ENCODE measurements at regions not wholly inside any gene's neighbourhood (a gene's known extent, or its start where the extent isn't known, plus 50 kb on each side); places are given as distances from the start of the nearest gene placed in this dataset.
"Not testable (repeated sequence)": the region's sequence is repeated elsewhere in the genome, so short reads cannot be mapped to it uniquely, and the experiment has no call there.

DNA sequence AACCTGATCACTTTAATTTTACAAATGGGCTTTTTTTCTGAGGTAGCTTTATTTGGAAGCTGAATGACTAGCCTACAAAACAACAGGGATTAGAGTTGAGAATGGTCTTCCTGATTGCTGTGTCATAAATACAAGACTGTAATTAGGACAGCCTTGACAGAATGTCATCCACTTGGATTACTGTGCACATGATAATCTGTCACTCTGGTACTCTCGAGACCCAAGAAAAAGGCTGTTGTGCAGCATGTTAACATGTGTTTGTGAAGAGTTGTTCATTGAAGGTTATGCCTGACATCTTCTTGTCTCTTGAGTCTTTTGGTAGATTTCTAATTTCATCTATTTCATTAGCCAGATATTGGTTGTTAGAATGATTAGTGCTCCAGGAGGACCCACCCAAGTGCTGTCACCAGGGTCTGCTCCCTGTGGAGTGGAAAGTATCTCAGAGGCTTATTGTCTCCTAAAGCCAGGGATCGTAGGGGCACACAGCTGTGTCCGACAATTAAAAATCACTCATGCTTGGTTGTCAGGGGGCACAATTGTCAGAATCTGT, 212.2 kb upstream of the GPRIN3 start:
- TF ChIP-seq POLR2A (IDR thresholded peaks at IDR 0.05; ENCODE audit: low read length), result no peak
- no peak for TF ChIP-seq GATA1 (IDR thresholded peaks at IDR 0.05; ENCODE audit: low read depth, low read length)
- no peak for DNase-seq

DNA sequence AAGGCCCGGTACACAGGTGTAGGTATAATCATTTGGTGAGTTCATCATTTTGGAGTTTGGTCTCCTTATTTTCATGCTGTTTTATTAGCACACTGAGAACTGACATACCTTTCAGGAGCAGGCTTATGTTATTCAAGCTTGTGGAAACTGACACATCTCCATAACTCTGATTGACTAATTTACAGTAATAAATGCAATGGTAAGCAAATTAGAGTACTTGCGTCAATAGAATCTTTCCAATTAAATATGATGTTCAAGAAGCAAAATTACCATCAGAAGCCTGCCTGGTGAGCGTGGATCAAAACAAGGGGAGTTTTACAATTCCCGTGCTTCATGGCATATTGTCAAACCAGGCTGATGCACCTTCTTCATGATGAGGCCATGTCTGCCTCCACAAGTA, 210.7 kb upstream of the GPRIN3 start:
- DNase-seq, result no peak
- TF ChIP-seq GATA1 (IDR thresholded peaks at IDR 0.05; ENCODE audit: low read depth, low read length) (no peak), POLR2A (IDR thresholded peaks at IDR 0.05; ENCODE audit: low read length) (no peak)

DNA sequence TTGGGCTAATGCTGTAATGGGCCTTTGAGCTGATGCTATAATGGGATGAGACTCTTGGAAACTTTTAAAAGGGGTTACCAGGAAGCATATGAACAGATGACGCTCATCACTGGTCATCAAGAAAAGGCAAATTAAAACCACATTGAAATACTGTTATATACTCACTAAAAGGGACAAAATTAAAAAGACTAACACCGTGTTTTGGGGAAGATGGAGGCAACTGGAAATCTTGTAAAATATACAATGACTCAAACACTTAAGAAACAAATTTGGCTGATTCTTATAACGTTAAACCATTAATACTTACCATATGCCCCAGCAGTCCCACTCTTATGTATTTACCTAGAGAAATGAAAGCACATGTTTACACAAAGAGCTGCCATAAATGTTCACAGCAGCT, 207.2 kb upstream of the GPRIN3 start:
- no peak for DNase-seq
- TF ChIP-seq POLR2A (IDR thresholded peaks at IDR 0.05; ENCODE audit: low read length) (no peak), GATA1 (IDR thresholded peaks at IDR 0.05; ENCODE audit: low read depth, low read length) (no peak)

GRCh38 chr4:89511776-89512175, 204.2 kb upstream of the GPRIN3 start:
- no peak for TF ChIP-seq GATA1 (IDR thresholded peaks at IDR 0.05; ENCODE audit: low read depth, low read length)

GRCh38 chr4:89509708-89510281, 202.2 kb upstream of the GPRIN3 start:
- DNase-seq, result no peak
- TF ChIP-seq POLR2A (IDR thresholded peaks at IDR 0.05; ENCODE audit: low read length), result no peak
- no peak for TF ChIP-seq GATA1 (IDR thresholded peaks at IDR 0.05; ENCODE audit: low read depth, low read length)

More at GRCh38 chr4:89511776-89512175, 204.2 kb upstream of the GPRIN3 start:
- DNase-seq, result no peak

DNA sequence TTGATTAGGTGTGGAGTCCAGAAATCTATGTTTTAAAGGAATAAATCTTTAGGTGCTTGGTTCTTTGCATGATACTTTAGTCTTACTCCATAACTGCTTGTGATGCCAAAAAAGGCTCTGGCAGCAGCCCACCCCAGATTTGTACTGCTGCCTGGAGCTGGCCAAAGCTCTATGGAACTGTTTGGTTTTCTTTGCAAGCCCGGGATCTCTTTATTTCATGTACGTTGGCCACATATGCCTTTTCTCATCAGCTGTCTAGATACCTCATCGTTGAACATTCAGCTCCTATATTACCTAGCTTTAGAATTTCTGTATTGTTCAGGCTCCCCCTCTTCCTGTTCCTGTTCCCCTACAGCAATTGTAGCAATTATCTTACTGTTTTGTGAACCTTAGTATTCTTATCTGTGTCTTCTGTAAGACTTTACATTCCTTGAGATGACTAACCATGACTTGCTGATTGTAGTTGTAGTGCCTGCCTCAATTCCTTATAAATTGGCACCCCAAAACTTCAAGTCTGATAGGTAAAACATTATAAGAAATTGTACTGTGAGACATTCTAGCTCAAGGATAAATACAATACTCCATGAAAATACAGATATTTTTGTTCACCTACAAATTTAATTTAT, 199.4 kb upstream of the GPRIN3 start:
- no peak for TF ChIP-seq GATA1 (IDR thresholded peaks at IDR 0.05; ENCODE audit: low read depth, low read length)
- no peak for TF ChIP-seq POLR2A (IDR thresholded peaks at IDR 0.05; ENCODE audit: low read length)
- DNase-seq, result no peak

DNA sequence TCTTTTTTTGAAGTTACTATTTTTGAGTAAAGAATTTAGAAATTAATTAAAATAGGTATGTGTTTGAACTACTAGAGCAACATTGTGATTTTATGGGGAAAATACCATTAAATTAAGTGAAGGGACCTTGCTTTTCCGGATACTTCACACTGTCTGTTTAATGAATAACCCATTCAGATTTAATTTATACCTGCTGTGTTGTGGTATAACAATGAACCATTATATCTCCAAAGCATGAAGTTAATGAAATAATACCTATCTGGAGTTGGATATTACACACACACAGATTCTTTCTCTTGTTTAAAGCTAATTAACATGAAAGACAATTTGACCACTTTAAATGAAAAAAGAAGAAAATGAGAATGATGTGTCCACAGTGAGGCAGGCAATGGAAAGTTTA, 195.0 kb upstream of the GPRIN3 start:
- TF ChIP-seq GATA1 (IDR thresholded peaks at IDR 0.05; ENCODE audit: low read depth, low read length), result no peak
- no peak for TF ChIP-seq POLR2A (IDR thresholded peaks at IDR 0.05; ENCODE audit: low read length)
- no peak for DNase-seq

DNA sequence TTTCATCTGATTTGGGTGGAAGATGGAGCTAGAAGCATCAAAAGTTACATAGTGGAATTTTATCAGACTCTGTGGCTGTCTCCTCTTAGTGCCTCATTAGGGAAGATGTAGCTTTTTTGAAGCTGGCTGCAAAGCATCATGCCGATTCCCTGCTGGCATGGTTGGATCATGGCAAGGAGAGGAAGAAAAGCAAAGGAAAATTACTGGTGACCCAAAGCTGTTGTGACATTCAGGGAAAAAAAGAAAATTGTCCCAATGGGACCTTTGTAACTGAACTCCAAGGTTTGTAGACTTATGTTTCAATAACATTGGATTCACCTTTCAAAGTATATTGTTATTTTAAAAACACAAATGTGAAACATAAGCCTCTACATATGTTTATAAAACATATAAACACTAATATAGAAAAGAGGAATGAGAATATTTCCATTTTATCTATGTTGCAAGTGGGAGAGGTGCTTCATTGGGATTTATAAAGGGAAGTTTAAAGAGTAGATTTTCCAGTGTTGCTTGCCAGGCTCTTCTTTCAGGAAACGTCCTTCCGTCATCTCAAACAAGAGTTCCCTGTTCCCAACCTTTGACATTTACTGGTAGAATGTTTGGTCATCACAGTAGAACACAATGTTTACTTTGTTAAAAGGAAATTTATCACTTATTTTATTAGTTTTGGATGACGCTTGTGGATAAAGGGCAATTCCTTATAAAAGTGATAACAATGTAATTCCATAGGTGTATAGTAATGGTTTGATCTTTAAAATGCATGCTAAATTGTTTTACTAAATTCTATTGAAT, 190.1 kb upstream of the GPRIN3 start:
- DNase-seq, result no peak
- no peak for TF ChIP-seq POLR2A (IDR thresholded peaks at IDR 0.05; ENCODE audit: low read length)
- no peak for TF ChIP-seq GATA1 (IDR thresholded peaks at IDR 0.05; ENCODE audit: low read depth, low read length)

- no peak for DNase-seq
Observed at GRCh38 chr4:89496851-89497250, 189.3 kb upstream of the GPRIN3 start.

DNA sequence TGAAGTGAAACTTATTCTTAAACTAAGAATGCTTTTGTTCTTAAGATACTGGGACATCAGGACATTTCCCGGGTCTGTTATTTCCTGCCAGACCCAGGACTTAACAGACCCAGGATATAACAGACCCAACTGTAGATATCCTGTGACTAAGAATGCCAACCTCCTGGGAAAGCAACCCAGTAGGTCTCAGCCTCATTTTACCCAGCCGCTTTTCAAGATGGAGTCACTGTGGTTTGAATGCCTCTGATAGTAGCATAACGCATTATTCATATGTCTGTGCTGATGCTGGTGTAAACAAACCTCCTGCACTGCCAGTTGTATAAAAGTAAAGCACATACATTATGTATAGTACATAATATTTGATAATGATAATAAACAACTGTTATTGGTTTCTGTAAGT, 185.8 kb upstream of the GPRIN3 start:
- TF ChIP-seq POLR2A (IDR thresholded peaks at IDR 0.05; ENCODE audit: low read length) (no peak), GATA1 (IDR thresholded peaks at IDR 0.05; ENCODE audit: low read depth, low read length) (no peak)
- DNase-seq, result no peak

More at GRCh38 chr4:89496851-89497250, 189.3 kb upstream of the GPRIN3 start:
- TF ChIP-seq POLR2A (IDR thresholded peaks at IDR 0.05; ENCODE audit: low read length), result no peak
- no peak for TF ChIP-seq GATA1 (IDR thresholded peaks at IDR 0.05; ENCODE audit: low read depth, low read length)

GRCh38 chr4:89492581-89493071, 185.0 kb upstream of the GPRIN3 start:
- DNase-seq, result no peak

DNA sequence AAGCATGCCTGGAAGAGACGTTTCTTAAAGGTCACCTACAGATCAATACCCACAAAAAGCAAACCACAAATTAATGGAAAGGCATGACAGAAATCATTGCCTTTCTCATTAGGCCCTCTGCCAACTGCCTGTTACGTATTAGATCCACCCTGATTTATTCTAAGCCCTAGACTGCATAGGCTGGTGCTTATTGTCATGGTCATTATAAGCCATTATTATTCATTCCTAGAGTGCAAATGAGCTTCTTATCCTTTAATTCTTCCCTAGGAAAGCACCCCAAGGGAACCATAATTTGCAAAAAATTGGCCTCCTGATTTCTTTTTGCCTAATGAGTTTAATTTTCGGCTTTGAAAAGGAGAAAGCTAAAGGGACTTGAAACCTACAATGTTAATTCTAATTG, 184.2 kb upstream of the GPRIN3 start:
- no peak for TF ChIP-seq POLR2A (IDR thresholded peaks at IDR 0.05; ENCODE audit: low read length)
- TF ChIP-seq GATA1 (IDR thresholded peaks at IDR 0.05; ENCODE audit: low read depth, low read length), result no peak
- no peak for DNase-seq

More at GRCh38 chr4:89492581-89493071, 185.0 kb upstream of the GPRIN3 start:
- TF ChIP-seq GATA1 (IDR thresholded peaks at IDR 0.05; ENCODE audit: low read depth, low read length) (no peak), POLR2A (IDR thresholded peaks at IDR 0.05; ENCODE audit: low read length) (no peak)

- not testable (repeated sequence) for DNase-seq
Observed at GRCh38 chr4:89489921-89490431, 182.4 kb upstream of the GPRIN3 start.

- TF ChIP-seq GATA1 (IDR thresholded peaks at IDR 0.05; ENCODE audit: low read depth, low read length), result no peak
- no peak for TF ChIP-seq POLR2A (IDR thresholded peaks at IDR 0.05; ENCODE audit: low read length)
- no peak for DNase-seq
Observed at GRCh38 chr4:89489338-89489771, 181.8 kb upstream of the GPRIN3 start.

All from erythroblast (primary cell).